ENCODE measurements at regions not wholly inside any gene's neighbourhood (a gene's known extent, or its start where the extent isn't known, plus 50 kb on each side); places are given as distances from the start of the nearest gene placed in this dataset.

DNA sequence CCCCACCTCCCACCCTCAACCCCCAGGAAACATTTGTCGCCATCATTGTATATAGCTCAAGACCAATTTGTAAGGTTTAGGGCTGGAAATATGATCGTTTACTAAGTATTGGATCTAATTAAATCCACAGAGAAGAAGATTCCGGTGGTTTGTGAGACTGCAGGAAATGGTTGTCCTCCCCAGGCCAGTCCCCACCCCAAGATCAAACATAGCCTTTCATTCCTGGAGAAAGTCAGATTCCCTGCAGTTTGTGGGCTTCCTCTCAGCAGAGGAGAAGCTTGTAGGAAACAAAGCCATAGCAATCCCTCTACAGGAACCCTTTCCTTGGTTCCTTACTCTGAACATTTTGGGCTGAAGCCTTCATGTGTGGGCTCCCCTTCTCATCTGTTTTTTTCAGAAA, 79.2 kb upstream of the TBCA start:
- Histone ChIP-seq H3K27ac (no peak overlapping the region), H3K9me3 (ENCODE audit: low read depth) (no peaks in the 10 kb centered on the region), H3K4me3 (no peak overlapping the region), H3K36me3 (no peaks in the 10 kb centered on the region), H3K27me3 (peaks cover 96% of the 10 kb centered on the region), H3K4me1 (peaks cover 21% of the 10 kb centered on the region), H4K20me1 (ENCODE audit: low read depth) (no peaks in the 10 kb centered on the region), H3K79me2 (ENCODE audit: low read depth) (no peaks in the 10 kb centered on the region), H3K9ac (no peak overlapping the region), H3K4me2 (no peak overlapping the region), H3F3A (ENCODE audit: low read depth) (peaks cover 30% of the 10 kb centered on the region), H2AFZ (replicated peaks) (no peak overlapping the region)
- Mint-ChIP-seq H3K27me3 (ENCODE audit: insufficient read depth, low read depth) (peaks cover 18% of the 10 kb centered on the region), H3K36me3 (no peaks in the 10 kb centered on the region), H3K4me3 (peak overlapping the region; percentile 36), H3K27ac (peak overlapping the region; percentile 3), H3K4me1 (peaks cover 40% of the 10 kb centered on the region), H3K9me3 (peaks cover 7% of the 10 kb centered on the region)
- TF ChIP-seq CTCF (IDR thresholded peaks at IDR 0.05), result no peak
- no peak for DNase-seq (ENCODE audit: low spot score)

GRCh38 chr5:77853353-77853907, 77.3 kb upstream of the TBCA start:
- H3K27me3 Mint-ChIP-seq (ENCODE audit: insufficient read depth, low read depth), result peaks cover 29% of the 10 kb centered on the region
- Histone ChIP-seq H2AFZ (replicated peaks) (no peak overlapping the region), H3K27me3 (peaks cover 100% of the 10 kb centered on the region), H3K36me3 (no peaks in the 10 kb centered on the region), H3K27ac (no peak overlapping the region), H3K4me2 (no peak overlapping the region), H3K9me3 (ENCODE audit: low read depth) (no peaks in the 10 kb centered on the region), H4K20me1 (ENCODE audit: low read depth) (peaks cover 18% of the 10 kb centered on the region), H3K79me2 (ENCODE audit: low read depth) (no peaks in the 10 kb centered on the region), H3K9ac (no peak overlapping the region), H3K4me3 (no peak overlapping the region), H3K4me1 (peaks cover 40% of the 10 kb centered on the region), H3F3A (ENCODE audit: low read depth) (peaks cover 49% of the 10 kb centered on the region)
- H3K4me1 Mint-ChIP-seq, result peaks cover 57% of the 10 kb centered on the region
- H3K4me3 Mint-ChIP-seq, result peak overlapping the region; percentile 19
- DNase-seq (ENCODE audit: low spot score), result no peak
- H3K36me3 Mint-ChIP-seq, result no peaks in the 10 kb centered on the region
- TF ChIP-seq EZH2phosphoT487 (IDR thresholded peaks at IDR 0.05), result no peak
- peak; percentile 5 for TF ChIP-seq EZH2 (IDR thresholded peaks at IDR 0.05)
- H3K27ac Mint-ChIP-seq, result no peak overlapping the region
- peaks cover 7% of the 10 kb centered on the region for H3K9me3 Mint-ChIP-seq

DNA sequence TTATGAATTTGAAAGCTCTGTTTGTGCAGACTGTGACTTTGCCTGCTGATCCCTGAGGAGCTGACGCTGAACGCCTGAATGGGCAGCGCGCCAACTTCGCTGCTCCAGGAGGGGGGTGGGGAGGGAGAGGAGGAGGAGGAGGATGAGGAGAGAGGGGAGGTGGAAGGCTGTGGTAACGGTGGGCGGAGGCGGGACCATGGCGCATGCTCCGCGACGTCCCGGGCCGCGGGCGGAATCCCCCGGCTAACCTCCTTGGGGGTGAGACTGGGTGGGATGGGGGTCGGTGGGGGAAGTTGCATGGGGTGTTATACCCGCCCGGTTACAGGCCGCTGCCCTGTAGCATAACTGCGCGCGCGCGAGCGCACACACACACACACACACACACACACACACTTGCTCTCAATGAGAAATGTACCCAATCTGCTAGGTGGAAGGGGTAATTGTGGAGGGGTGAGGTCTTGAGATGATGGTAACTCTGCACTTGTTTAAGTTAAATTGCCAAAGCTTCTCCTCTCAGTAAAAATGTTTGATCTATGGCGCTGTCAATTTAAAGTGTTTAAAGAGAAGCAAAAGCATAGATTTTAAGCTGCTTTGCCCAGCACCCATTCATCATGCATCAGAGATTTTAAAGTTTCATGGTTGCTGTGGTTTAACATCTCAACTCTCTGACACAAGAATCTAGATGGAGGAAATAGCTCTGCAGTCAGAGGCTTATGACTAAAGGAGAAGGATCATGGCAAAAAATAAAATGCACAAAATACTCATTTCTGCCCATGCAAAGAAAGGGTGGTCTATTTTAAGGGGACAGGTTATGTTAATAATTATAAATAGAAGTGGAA, 76.6 kb upstream of the TBCA start:
- H3K9ac ChIP-seq, result no peak overlapping the region
- Mint-ChIP-seq H3K27ac (no peak overlapping the region), H3K36me3 (no peaks in the 10 kb centered on the region), H3K4me1 (peaks cover 64% of the 10 kb centered on the region), H3K27me3 (ENCODE audit: insufficient read depth, low read depth) (peaks cover 33% of the 10 kb centered on the region), H3K9me3 (peaks cover 7% of the 10 kb centered on the region), H3K4me3 (peak overlapping the region; percentile 80)
- H3K79me2 ChIP-seq (ENCODE audit: low read depth), result no peaks in the 10 kb centered on the region
- peaks cover 44% of the 10 kb centered on the region for H3K4me1 ChIP-seq
- H3K27me3 ChIP-seq, result peaks cover 98% of the 10 kb centered on the region
- H3K36me3 ChIP-seq, result no peaks in the 10 kb centered on the region
- peak overlapping the region; percentile 92 for H3K4me2 ChIP-seq
- H3F3A ChIP-seq (ENCODE audit: low read depth), result peaks cover 56% of the 10 kb centered on the region
- peak; percentile 85 for DNase-seq (ENCODE audit: low spot score)
- no peak overlapping the region for H3K27ac ChIP-seq
- H4K20me1 ChIP-seq (ENCODE audit: low read depth), result peaks cover 21% of the 10 kb centered on the region
- no peaks in the 10 kb centered on the region for H3K9me3 ChIP-seq (ENCODE audit: low read depth)
- peak overlapping the region; percentile 60 for H3K4me3 ChIP-seq
- peak overlapping the region; percentile 64 for H2AFZ ChIP-seq (replicated peaks)
- TF ChIP-seq EZH2phosphoT487 (IDR thresholded peaks at IDR 0.05), result no peak
- no peak for TF ChIP-seq CTCF (IDR thresholded peaks at IDR 0.05)

- Histone ChIP-seq H3K9me3 (ENCODE audit: low read depth) (no peaks in the 10 kb centered on the region), H3K9ac (no peak overlapping the region), H3K79me2 (ENCODE audit: low read depth) (no peaks in the 10 kb centered on the region), H3K4me2 (peak overlapping the region; percentile 92), H3K36me3 (no peaks in the 10 kb centered on the region), H3K27ac (no peak overlapping the region), H3F3A (ENCODE audit: low read depth) (peaks cover 62% of the 10 kb centered on the region), H3K4me1 (peaks cover 50% of the 10 kb centered on the region), H2AFZ (replicated peaks) (peak overlapping the region; percentile 64), H3K4me3 (peak overlapping the region; percentile 60), H4K20me1 (ENCODE audit: low read depth) (peaks cover 28% of the 10 kb centered on the region), H3K27me3 (peaks cover 98% of the 10 kb centered on the region)
- no peaks in the 10 kb centered on the region for H3K36me3 Mint-ChIP-seq
- no peak for DNase-seq (ENCODE audit: low spot score)
- H3K4me3 Mint-ChIP-seq, result peak overlapping the region; percentile 80
- TF ChIP-seq CTCF (IDR thresholded peaks at IDR 0.05), result no peak
- no peak for TF ChIP-seq EZH2 (IDR thresholded peaks at IDR 0.05)
- TF ChIP-seq EZH2phosphoT487 (IDR thresholded peaks at IDR 0.05), result no peak
- no peak overlapping the region for H3K27ac Mint-ChIP-seq
- H3K9me3 Mint-ChIP-seq, result peaks cover 7% of the 10 kb centered on the region
- H3K4me1 Mint-ChIP-seq, result peaks cover 70% of the 10 kb centered on the region
- H3K27me3 Mint-ChIP-seq (ENCODE audit: insufficient read depth, low read depth), result peaks cover 36% of the 10 kb centered on the region
These were observed 76.0 kb upstream of the TBCA start for GRCh38 chr5:77852068-77852513.
